OCI-LY1 (cell line): ENCODE measurements at regions not wholly inside any gene's neighbourhood (a gene's known extent, or its start where the extent isn't known, plus 50 kb on each side); places are given as distances from the start of the nearest gene placed in this dataset.

ENCODE experiments used
- CTCF ChIP-seq: fragments of 200-600 bp; sonication (generic), shearing (Covaris generic); IDR thresholded peaks from 2 replicates; pipeline ENCODE4 v1.5.1; 2017; ENCODE audit warnings: mild to moderate bottlenecking, antibody characterized with exemption, low read length, moderate library complexity, mixed read lengths
- EZH2 ChIP-seq: fragments of 200-600 bp; sonication (generic), shearing (Covaris generic); IDR thresholded peaks from 2 replicates; pipeline ENCODE4 v1.8.0; 2017; ENCODE audit warnings: borderline replicate concordance, mixed run types, mild to moderate bottlenecking, antibody characterized with exemption, low read length, moderate library complexity, mixed read lengths

GRCh38 chr1:58966103-58966916 is 182.5 kb upstream of the JUN start:
- TF ChIP-seq CTCF (no peak), EZH2 (no peak)
